Muscle layer of duodenum (tissue), 2 donors: ENCODE measurements at regions not wholly inside any gene's neighbourhood (a gene's known extent, or its start where the extent isn't known, plus 50 kb on each side); places are given as distances from the start of the nearest gene placed in this dataset.

Experiments used
- H3K27ac ChIP-seq: one replicate; pipeline ENCODE4 v1.7.0; 2013; ENCODE audit warnings: mild to moderate bottlenecking, low read length
- H3K27me3 ChIP-seq: one replicate; pipeline ENCODE4 v1.7.0; 2013; ENCODE audit warnings: low read depth, mild to moderate bottlenecking, control low read depth, low read length
- H3K36me3 ChIP-seq, 2 donors: one replicate each; pipeline ENCODE4 v1.7.0; 2013; ENCODE audit warnings: low read length in 2 of 2, control low read depth in 1 of 2, mild to moderate bottlenecking in 1 of 2; ENCODE audit not compliant: insufficient read depth in 2 of 2, control insufficient read depth in 1 of 2
- H3K4me1 ChIP-seq, 2 donors: one replicate each; pipeline ENCODE4 v1.7.0; 2013; ENCODE audit warnings: low read length in 2 of 2, mild to moderate bottlenecking in 2 of 2, control low read depth in 1 of 2, moderate library complexity in 1 of 2; ENCODE audit not compliant: insufficient read depth in 2 of 2, control insufficient read depth in 1 of 2
- H3K4me3 ChIP-seq, 2 donors: one replicate each; pipeline ENCODE4 v1.7.0; 2013; ENCODE audit warnings: low read length in 2 of 2, low read depth in 1 of 2, mild to moderate bottlenecking in 1 of 2
- H3K9me3 ChIP-seq, 2 donors: one replicate each; pipeline ENCODE4 v1.7.0; 2013; ENCODE audit warnings: low read length in 2 of 2, control low read depth in 1 of 2, mild to moderate bottlenecking in 1 of 2; ENCODE audit not compliant: control insufficient read depth in 1 of 2
- donor health status: healthy.

DNA sequence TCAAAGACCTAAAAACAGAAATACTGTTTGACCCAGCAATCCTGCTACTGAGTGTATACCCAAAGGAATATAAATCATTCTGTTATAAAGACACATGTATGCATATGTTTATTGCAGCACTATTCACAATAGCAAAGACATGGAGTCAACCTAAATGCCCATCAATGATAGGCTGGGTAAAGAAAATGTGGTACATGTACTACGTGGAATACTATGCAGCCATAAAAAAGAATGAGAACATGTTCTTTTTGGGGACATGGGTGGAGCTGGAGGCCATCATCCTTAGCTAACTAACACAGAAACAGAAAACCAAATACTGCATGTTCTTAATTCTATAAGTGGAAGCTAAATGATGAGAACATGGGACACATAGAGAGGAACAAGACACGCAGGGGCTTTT, 155.2 kb upstream of the KCNJ16 start:
- Histone ChIP-seq H3K27me3 (no peaks in the 10 kb centered on the region), H3K4me1 (no peaks in the 10 kb centered on the region), H3K4me3 (no peak overlapping the region), H3K27ac (no peak overlapping the region), H3K9me3 (no peaks in the 10 kb centered on the region), H3K36me3 (no peaks in the 10 kb centered on the region)

DNA sequence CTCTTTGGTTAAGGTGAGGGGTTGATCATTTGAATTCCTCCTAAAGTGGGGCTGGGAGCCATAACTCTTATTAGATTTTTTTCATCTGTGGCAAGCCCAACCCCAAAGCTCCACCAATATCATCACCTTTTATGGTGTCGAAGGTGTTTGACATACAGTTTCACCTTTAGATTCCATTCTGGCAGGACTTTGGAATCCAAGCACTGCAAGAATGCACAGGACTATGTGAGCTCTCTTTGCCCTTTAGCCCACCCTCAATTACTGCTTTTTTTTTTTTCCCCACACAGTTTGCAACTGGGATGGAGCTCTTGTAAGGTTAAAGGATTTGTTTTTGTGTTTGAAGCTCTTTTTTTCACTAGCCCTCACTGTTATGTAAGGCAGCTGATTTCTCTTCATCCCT, 154.0 kb upstream of the KCNJ16 start:
- no peak overlapping the region for H3K4me3 ChIP-seq

GRCh38 chr17:69928611-69929010, 146.4 kb upstream of the KCNJ16 start:
- Histone ChIP-seq H3K27me3 (no peaks in the 10 kb centered on the region), H3K4me1 (no peaks in the 10 kb centered on the region), H3K27ac (no peak overlapping the region), H3K4me3 (no peak overlapping the region), H3K9me3 (no peaks in the 10 kb centered on the region), H3K36me3 (no peaks in the 10 kb centered on the region)

More for the DNA sequence above, 154.0 kb upstream of the KCNJ16 start:
- Histone ChIP-seq H3K27ac (no peak overlapping the region), H3K27me3 (no peaks in the 10 kb centered on the region), H3K4me1 (no peaks in the 10 kb centered on the region), H3K9me3 (no peaks in the 10 kb centered on the region), H3K36me3 (no peaks in the 10 kb centered on the region)

- no peaks in the 10 kb centered on the region for H3K9me3 ChIP-seq
- no peaks in the 10 kb centered on the region for H3K27me3 ChIP-seq
- H3K36me3 ChIP-seq, result no peaks in the 10 kb centered on the region
- no peaks in the 10 kb centered on the region for H3K4me1 ChIP-seq
- no peak overlapping the region for H3K27ac ChIP-seq
- H3K4me3 ChIP-seq, result no peak overlapping the region
Observed at GRCh38 chr17:69936996-69937395, 138.0 kb upstream of the KCNJ16 start.

DNA sequence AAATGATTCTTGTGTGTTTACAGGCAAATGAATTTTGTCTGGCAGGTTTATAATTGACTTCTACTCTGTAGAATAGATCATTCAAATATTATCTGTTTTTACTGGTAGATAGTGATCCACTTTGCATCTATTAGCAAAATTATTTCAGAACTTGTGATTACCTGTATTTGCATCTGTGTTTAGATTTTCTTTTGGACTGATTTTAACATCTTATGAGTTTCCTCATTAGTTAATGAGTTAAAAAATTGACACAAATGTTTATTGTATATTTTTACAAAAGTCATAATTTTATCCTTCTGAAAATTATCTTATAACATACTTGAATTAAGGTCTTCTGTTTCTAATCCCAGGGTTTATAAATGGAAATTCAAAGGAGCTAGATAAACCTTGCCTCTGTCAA, 132.0 kb upstream of the KCNJ16 start:
- Histone ChIP-seq H3K27me3 (no peaks in the 10 kb centered on the region), H3K36me3 (no peaks in the 10 kb centered on the region), H3K4me1 (peaks cover 0 to 10% of the 10 kb centered on the region in 2 donors), H3K27ac (no peak overlapping the region), H3K4me3 (no peak overlapping the region), H3K9me3 (no peaks in the 10 kb centered on the region)

DNA sequence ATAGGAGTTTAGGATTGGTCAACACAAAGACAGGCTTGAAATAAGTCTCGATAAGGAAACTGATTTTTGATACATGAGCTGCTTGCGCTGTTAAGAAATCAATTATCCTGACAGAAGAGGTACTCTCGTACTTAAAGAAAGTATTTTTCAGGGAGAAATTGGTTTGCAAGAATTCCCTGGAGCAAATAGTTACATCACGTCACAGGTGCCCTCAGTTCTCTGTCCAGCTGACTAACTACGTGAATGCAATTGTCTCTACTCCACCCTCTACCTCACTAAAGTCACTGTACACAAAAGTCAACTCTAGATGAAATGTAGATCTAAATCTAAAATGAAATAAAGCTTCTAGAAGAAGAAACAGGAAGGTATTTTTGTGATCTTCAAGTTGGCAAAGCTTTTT, 130.6 kb upstream of the KCNJ16 start:
- Histone ChIP-seq H3K4me3 (no peak overlapping the region), H3K9me3 (no peaks in the 10 kb centered on the region), H3K27me3 (no peaks in the 10 kb centered on the region), H3K27ac (no peak overlapping the region), H3K4me1 (peaks cover 0 to 10% of the 10 kb centered on the region in 2 donors), H3K36me3 (no peaks in the 10 kb centered on the region)

DNA sequence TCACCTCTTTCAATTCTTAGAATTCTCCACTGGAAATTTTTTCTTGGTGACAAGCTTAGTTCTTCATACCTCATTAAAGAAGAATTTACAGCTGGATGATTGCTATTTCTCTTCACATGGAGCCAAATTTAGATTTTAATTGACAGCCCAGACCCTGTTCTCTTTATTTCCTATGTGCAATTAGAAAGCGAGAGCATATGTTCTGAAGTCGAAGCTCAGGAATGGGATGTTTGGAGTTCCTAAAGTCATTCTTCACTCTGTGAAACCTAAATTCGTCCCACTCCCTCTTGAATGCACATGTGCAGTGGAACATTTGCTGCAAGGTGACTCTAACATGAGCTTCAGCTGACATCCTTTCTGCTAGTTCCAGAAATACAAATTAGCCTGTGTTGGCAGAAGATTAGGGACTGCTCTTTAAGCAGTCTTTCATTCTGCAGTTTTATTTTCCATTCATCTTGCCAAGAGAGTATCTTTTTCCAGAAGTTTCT, 129.3 kb upstream of the KCNJ16 start:
- Histone ChIP-seq H3K4me3 (no peak overlapping the region), H3K36me3 (no peaks in the 10 kb centered on the region), H3K9me3 (no peaks in the 10 kb centered on the region), H3K4me1 (peaks cover 0 to 10% of the 10 kb centered on the region in 2 donors), H3K27me3 (no peaks in the 10 kb centered on the region), H3K27ac (no peak overlapping the region)

- H3K4me1 ChIP-seq, result peaks cover 0 to 10% of the 10 kb centered on the region in 2 donors
- no peaks in the 10 kb centered on the region for H3K9me3 ChIP-seq
- no peaks in the 10 kb centered on the region for H3K27me3 ChIP-seq
- H3K4me3 ChIP-seq, result no peak overlapping the region
- no peaks in the 10 kb centered on the region for H3K36me3 ChIP-seq
- no peak overlapping the region for H3K27ac ChIP-seq
Observed at GRCh38 chr17:69947027-69947759, 127.8 kb upstream of the KCNJ16 start.

GRCh38 chr17:69948406-69948805, 126.6 kb upstream of the KCNJ16 start:
- Histone ChIP-seq H3K27me3 (no peaks in the 10 kb centered on the region), H3K36me3 (no peaks in the 10 kb centered on the region), H3K4me3 (no peak overlapping the region), H3K27ac (no peak overlapping the region), H3K4me1 (peaks cover 0 to 10% of the 10 kb centered on the region in 2 donors), H3K9me3 (no peaks in the 10 kb centered on the region)

- no peaks in the 10 kb centered on the region for H3K36me3 ChIP-seq
- H3K4me3 ChIP-seq, result no peak overlapping the region
- H3K4me1 ChIP-seq, result peaks cover 0 to 10% of the 10 kb centered on the region in 2 donors
- no peak overlapping the region for H3K27ac ChIP-seq
- H3K27me3 ChIP-seq, result no peaks in the 10 kb centered on the region
- H3K9me3 ChIP-seq, result no peaks in the 10 kb centered on the region
Observed at GRCh38 chr17:69949496-69949895, 125.5 kb upstream of the KCNJ16 start.

DNA sequence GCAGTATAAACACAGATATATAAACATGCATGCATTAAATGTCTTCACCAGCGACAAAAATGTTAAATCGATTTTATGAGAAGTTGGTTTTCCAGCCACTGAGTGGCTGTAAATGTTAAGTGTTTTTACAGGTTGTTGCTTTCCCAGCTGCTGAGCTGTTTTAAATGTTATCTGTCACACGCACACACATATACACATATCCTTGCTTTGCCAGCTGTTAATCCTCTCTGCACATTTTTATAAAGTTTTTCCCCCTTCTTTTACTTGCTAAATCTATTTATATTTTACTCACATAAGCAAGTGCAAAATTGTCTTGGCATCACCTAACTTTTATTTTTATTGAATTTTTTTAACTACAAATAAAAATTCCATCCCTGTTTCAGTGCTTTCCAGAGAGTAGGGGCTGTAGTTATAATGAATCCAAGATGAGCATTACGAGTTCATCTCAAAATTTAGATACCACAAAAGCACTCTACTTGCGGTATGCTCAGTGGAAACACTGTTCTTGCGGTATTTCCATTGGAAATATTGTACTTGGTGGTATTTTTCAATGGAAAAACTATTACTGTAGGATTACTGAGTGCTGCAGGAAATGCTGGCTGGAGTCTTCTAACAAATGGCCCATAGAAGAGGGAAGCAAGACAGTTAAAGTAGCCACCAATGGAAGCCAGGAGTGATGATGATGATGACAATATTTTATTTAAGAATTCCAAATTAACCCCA, 124.9 kb upstream of the KCNJ16 start:
- Histone ChIP-seq H3K27ac (no peak overlapping the region), H3K4me1 (peaks cover 0 to 10% of the 10 kb centered on the region in 2 donors), H3K9me3 (no peaks in the 10 kb centered on the region), H3K27me3 (no peaks in the 10 kb centered on the region), H3K36me3 (no peaks in the 10 kb centered on the region), H3K4me3 (no peak overlapping the region)
